A673 (cell line): ENCODE measurements at regions not wholly inside any gene's neighbourhood (a gene's known extent, or its start where the extent isn't known, plus 50 kb on each side); places are given as distances from the start of the nearest gene placed in this dataset.

Source experiments
- EZH2 ChIP-seq: fragments of 200-600 bp; sonication (generic); IDR thresholded peaks from 2 replicates; pipeline ENCODE4 v1.6.1; 2017; ENCODE audit warnings: borderline replicate concordance, low read depth, mild to moderate bottlenecking, mixed read lengths, antibody characterized with exemption, low read length; ENCODE audit not compliant: poor library complexity, severe bottlenecking
- TF ChIP-seq, protein P1 (sequence below): fragments of 300-800, 200-600 bp; sonication (generic); conservative IDR thresholded peaks from 2 replicates; pipeline ENCODE4 v1.5.1; 2017; ENCODE audit warnings: low read depth, mild to moderate bottlenecking, antibody characterized with exemption, low read length, moderate library complexity, mixed read lengths

DNA sequence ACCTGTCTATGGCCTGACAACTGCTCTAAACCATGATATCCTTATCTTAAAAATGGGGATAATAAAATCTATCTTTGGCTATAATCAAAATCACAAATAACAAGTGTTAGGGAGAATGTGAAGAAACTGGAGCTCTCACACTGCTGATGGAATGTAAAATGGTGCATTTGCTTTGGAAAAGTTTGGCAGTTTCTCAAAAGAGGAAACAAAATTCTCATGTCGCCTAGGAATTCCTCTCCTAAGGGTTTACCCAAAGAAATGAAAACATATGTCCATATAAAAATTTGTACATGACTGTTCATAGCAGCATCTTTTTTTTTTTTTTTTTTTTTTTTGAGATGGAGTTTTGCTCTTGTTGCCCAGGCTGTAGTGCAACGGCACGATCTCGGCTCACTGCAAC lies 64.3 kb downstream of the ZNF281 start:
- TF ChIP-seq, protein P1, sequence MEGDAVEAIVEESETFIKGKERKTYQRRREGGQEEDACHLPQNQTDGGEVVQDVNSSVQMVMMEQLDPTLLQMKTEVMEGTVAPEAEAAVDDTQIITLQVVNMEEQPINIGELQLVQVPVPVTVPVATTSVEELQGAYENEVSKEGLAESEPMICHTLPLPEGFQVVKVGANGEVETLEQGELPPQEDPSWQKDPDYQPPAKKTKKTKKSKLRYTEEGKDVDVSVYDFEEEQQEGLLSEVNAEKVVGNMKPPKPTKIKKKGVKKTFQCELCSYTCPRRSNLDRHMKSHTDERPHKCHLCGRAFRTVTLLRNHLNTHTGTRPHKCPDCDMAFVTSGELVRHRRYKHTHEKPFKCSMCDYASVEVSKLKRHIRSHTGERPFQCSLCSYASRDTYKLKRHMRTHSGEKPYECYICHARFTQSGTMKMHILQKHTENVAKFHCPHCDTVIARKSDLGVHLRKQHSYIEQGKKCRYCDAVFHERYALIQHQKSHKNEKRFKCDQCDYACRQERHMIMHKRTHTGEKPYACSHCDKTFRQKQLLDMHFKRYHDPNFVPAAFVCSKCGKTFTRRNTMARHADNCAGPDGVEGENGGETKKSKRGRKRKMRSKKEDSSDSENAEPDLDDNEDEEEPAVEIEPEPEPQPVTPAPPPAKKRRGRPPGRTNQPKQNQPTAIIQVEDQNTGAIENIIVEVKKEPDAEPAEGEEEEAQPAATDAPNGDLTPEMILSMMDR: no peak
- no peak for TF ChIP-seq EZH2
